AG04450 (cell line): ENCODE measurements at regions not wholly inside any gene's neighbourhood (a gene's known extent, or its start where the extent isn't known, plus 50 kb on each side); places are given as distances from the start of the nearest gene placed in this dataset.
"Not testable (repeated sequence)": the region's sequence is repeated elsewhere in the genome, so short reads cannot be mapped to it uniquely, and the experiment has no call there.

ENCODE experiments used
- CTCF ChIA-PET: fragments of 300-600, 350-600 bp; formaldehyde crosslinking; extraction: SDS; loops from one replicate; lab custom pipeline; 2022; ENCODE audit warnings: antibody characterized with exemption, inconsistent platforms; lab: Charles Lee
- POLR2A ChIA-PET: fragments of 350-600 bp; formaldehyde crosslinking; extraction: SDS; loops from one replicate; lab custom pipeline; 2021; ENCODE audit warnings: antibody characterized with exemption, inconsistent platforms; lab: Yijun Ruan, JAX
- DNase-seq: peaks from one replicate; pipeline ENCODE4 v3.0.0-alpha.2; 2011; ENCODE audit warnings: low read depth, low spot score
- H3K27ac ChIP-seq: one replicate; pipeline ENCODE4 v1.5.1; 2012; ENCODE audit warnings: low read depth, low read length, control low read depth
- H3K27me3 ChIP-seq: one replicate; pipeline ENCODE4 v1.6.0; 2012; ENCODE audit warnings: low read length; ENCODE audit not compliant: control insufficient read depth, insufficient read depth
- H3K4me3 ChIP-seq: 2 replicates; pipeline ENCODE4 v1.5.1; 2011; ENCODE audit warnings: mild to moderate bottlenecking, low read depth, low read length, control low read depth
- H3K9me3 ChIP-seq: 2 replicates; pipeline ENCODE4 v1.5.1; 2012; ENCODE audit warnings: low read length; ENCODE audit not compliant: control insufficient read depth, insufficient read depth
- TF ChIP-seq, protein P1 (sequence below): IDR thresholded peaks from 2 replicates; pipeline ENCODE4 v1.5.1; 2011; ENCODE audit warnings: low read depth, low read length, control low read depth, inconsistent platforms

DNA sequence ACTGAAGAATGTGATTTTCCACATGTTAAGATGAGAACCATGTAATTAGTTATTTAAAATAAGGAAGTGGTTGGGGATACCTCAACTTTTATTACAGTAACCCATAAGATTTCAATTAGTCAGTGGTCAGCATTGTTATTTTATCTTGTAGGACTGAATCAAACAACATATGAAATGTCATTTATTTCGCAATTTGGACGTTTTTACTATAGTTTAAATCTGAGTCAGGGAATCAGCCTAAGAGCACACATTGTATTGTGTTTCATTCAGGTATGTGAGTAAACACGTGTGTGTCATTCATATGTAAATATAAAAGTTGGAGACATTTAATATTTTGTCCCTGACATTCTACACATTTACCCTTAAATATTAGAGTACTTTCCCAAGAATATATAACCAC is 1418.7 kb downstream of the GRIK2 start:
- Histone ChIP-seq H3K27ac (no peak overlapping the region), H3K9me3 (peaks cover 9% of the 10 kb centered on the region), H3K27me3 (no peaks in the 10 kb centered on the region), H3K4me3 (no peak overlapping the region)
- CTCF ChIA-PET, result no interaction called here
- POLR2A ChIA-PET, result no interaction called here
- TF ChIP-seq, protein P1, sequence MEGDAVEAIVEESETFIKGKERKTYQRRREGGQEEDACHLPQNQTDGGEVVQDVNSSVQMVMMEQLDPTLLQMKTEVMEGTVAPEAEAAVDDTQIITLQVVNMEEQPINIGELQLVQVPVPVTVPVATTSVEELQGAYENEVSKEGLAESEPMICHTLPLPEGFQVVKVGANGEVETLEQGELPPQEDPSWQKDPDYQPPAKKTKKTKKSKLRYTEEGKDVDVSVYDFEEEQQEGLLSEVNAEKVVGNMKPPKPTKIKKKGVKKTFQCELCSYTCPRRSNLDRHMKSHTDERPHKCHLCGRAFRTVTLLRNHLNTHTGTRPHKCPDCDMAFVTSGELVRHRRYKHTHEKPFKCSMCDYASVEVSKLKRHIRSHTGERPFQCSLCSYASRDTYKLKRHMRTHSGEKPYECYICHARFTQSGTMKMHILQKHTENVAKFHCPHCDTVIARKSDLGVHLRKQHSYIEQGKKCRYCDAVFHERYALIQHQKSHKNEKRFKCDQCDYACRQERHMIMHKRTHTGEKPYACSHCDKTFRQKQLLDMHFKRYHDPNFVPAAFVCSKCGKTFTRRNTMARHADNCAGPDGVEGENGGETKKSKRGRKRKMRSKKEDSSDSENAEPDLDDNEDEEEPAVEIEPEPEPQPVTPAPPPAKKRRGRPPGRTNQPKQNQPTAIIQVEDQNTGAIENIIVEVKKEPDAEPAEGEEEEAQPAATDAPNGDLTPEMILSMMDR, result no peak
- no peak for DNase-seq

DNA sequence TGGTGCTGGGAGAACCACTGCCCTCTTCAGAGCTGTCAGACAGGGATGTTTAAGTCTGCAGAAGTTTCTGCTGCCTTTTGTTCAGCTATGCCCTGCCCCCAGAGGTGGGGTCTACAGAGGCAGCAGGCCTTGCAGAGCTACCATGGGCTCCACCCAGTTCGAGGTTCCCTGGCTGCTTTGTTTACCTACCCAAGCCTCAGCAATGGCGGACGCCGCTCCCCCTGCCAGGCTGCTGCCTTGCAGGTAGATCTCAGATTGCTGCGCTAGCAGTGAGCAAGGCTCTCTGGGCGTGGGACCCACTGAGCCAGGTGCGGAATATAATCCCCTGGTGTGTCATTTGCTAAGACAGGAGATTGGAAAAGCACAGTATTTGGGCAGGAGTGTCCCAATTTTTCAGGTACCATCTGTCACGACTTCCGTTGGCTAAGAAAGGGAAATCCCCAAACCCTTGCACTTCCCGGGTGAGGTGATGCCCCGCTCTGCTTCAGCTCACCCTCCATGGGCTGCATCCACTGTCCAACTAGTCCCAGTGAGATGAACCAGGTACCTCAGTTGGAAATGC is 1415.5 kb downstream of the GRIK2 start:
- H3K27ac ChIP-seq, CTCF ChIA-PET, H3K9me3 ChIP-seq, POLR2A ChIA-PET, H3K27me3 ChIP-seq, DNase-seq, H3K4me3 ChIP-seq: not testable (repeated sequence)

DNA sequence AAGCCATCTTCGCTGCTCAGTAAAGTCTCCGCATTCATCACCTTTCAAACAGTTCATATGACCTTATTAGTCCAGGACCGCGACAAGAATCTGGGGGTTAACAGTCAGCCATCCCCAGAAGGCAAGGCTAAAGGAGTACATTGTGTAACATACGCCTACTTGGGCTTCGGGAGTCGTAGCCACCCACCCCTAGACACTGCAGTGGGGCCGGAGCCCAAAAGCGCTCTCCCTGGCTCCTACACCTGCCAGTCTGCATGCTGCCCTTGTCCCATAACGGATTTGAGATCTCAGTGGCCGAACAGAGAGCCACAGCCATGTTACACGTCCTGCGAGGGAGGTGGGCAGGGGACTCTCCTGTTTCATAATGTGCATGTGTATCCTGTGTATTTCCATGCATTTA is 1405.5 kb downstream of the GRIK2 start:
- Histone ChIP-seq H3K4me3 (no peak overlapping the region), H3K9me3 (peaks cover 8% of the 10 kb centered on the region), H3K27ac (no peak overlapping the region), H3K27me3 (no peaks in the 10 kb centered on the region)
- CTCF ChIA-PET, result no interaction called here
- TF ChIP-seq, protein P1, result no peak
- POLR2A ChIA-PET, result no interaction called here
- no peak for DNase-seq

DNA sequence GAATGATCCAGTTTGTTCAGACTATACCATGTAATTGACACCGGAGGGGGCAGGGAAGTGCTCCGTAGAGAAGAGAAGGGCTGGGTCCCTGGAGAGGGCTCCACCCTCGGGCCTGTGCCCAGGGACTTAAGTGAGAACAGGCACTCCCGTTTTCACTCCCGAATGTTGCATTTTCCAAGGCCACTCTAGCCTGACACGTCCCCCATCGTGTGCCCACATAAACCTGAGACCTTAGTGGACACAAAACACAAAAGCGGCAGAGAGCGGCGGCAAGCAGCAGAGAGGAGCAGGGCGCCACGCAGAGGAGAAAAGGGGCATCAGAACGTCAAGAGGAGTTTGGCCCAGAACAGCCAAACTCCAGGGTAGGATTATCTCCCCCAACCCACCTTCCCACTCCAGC is 1405.1 kb downstream of the GRIK2 start:
- CTCF ChIA-PET, result no interaction called here
- DNase-seq, result no peak
- Histone ChIP-seq H3K27ac (no peak overlapping the region), H3K4me3 (no peak overlapping the region), H3K27me3 (no peaks in the 10 kb centered on the region), H3K9me3 (peaks cover 8% of the 10 kb centered on the region)
- TF ChIP-seq, protein P1, result no peak
- POLR2A ChIA-PET, result no interaction called here

DNA sequence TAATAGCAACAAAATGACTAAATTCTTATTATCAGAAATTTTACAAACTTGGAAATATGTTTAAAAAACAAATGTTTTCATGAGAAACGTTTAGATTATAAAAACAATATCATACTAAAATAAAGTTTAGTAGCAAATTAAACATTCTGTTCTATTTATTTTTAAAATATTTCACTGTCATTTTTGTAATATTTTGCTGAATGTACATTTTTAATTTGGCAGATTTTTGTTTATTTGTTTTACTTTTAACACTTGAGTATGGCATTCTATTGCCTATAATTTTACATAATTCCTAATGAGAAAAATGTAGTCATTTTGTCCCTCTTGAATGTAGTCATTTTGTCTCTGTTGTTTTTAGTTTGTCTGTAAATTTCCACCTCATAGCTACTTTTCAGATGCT is 1400.2 kb downstream of the GRIK2 start:
- Histone ChIP-seq H3K4me3 (no peak overlapping the region), H3K9me3 (peaks cover 3% of the 10 kb centered on the region), H3K27me3 (no peaks in the 10 kb centered on the region), H3K27ac (no peak overlapping the region)
- TF ChIP-seq, protein P1, result no peak
- ChIA-PET CTCF (no interaction called here), POLR2A (no interaction called here)
- no peak for DNase-seq
